Hepatocyte (in vitro differentiated cells): ENCODE measurements at regions not wholly inside any gene's neighbourhood (a gene's known extent, or its start where the extent isn't known, plus 50 kb on each side); places are given as distances from the start of the nearest gene placed in this dataset.

Experiments
- DNase-seq: peaks from one replicate; pipeline ENCODE4 v3.0.0-alpha.2; 2016; ENCODE audit warnings: low spot score
- H2AFZ ChIP-seq: fragments of 200-600 bp; sonication (generic); 2 replicates; pipeline ENCODE4 v1.6.0; 2016; ENCODE audit warnings: antibody characterized with exemption, mild to moderate bottlenecking
- H3K27ac ChIP-seq: fragments of 200-600 bp; sonication (generic); 2 replicates; pipeline ENCODE4 v1.5.1; 2016; ENCODE audit warnings: mild to moderate bottlenecking
- H3K27me3 ChIP-seq: fragments of 200-600 bp; sonication (generic); 2 replicates; pipeline ENCODE4 v1.6.1; 2016
- H3K36me3 ChIP-seq: fragments of 200-600 bp; sonication (generic); replicated peaks from 2 replicates; pipeline ENCODE4 v1.5.1; 2016; ENCODE audit warnings: low read depth; ENCODE audit not compliant: insufficient read depth
- H3K4me1 ChIP-seq: fragments of 200-600 bp; sonication (generic); 2 replicates; pipeline ENCODE4 v1.5.1; 2016; ENCODE audit warnings: mild to moderate bottlenecking, moderate library complexity; ENCODE audit not compliant: insufficient read depth
- H3K4me2 ChIP-seq: fragments of 200-600 bp; sonication (generic); 2 replicates; pipeline ENCODE4 v1.6.0; 2016
- H3K4me3 ChIP-seq: fragments of 200-600 bp; sonication (generic); 2 replicates; pipeline ENCODE4 v1.5.1; 2016; ENCODE audit warnings: mild to moderate bottlenecking
- H3K79me2 ChIP-seq: fragments of 200-600 bp; sonication (generic); 2 replicates; pipeline ENCODE4 v1.6.0; 2017; ENCODE audit warnings: mild to moderate bottlenecking
- H3K9me2 ChIP-seq: fragments of 200-600 bp; sonication (generic); replicated peaks from 2 replicates; pipeline ENCODE4 v1.6.0; 2017; ENCODE audit warnings: mild to moderate bottlenecking; ENCODE audit not compliant: insufficient read depth
- H3K9me3 ChIP-seq: fragments of 200-600 bp; sonication (generic); 2 replicates; pipeline ENCODE4 v1.5.1; 2016; ENCODE audit warnings: low read depth, mild to moderate bottlenecking
- H4K20me1 ChIP-seq: fragments of 200-600 bp; sonication (generic); 2 replicates; pipeline ENCODE4 v1.6.0; 2016; ENCODE audit warnings: mild to moderate bottlenecking; ENCODE audit not compliant: insufficient read depth, poor library complexity, severe bottlenecking
- CTCF ChIP-seq: fragments of 200-600 bp; sonication (generic); IDR thresholded peaks from 2 replicates; pipeline ENCODE4 v1.5.1; 2016; ENCODE audit warnings: antibody characterized with exemption, mild to moderate bottlenecking; ENCODE audit not compliant: poor library complexity
- EZH2 ChIP-seq: fragments of 200-600 bp; sonication (generic); IDR thresholded peaks from 2 replicates; pipeline ENCODE4 v1.6.1; 2016; ENCODE audit warnings: antibody characterized with exemption, mild to moderate bottlenecking, borderline replicate concordance
- EZH2phosphoT487 ChIP-seq: fragments of 200-600 bp; sonication (generic); IDR thresholded peaks from one replicate; pipeline ENCODE4 v1.6.1; 2018; ENCODE audit warnings: antibody characterized with exemption, mild to moderate bottlenecking, low read depth, moderate library complexity; ENCODE audit not compliant: unreplicated experiment, severe bottlenecking
- WGBS: methylation state at CpG from one replicate; pipeline ENCODE4 v1.1.6; 2016; ENCODE audit warnings: low lambda C conversion rate; ENCODE audit errors: missing lambda C conversion rate; 5-methylcytosine and 5-hydroxymethylcytosine counted together

- no peaks in the 10 kb centered on the region for H3K4me1 ChIP-seq
- H3K9me3 ChIP-seq = no peaks in the 10 kb centered on the region
- TF ChIP-seq CTCF (no peak), EZH2 (no peak), EZH2phosphoT487 (no peak)
- no peak for DNase-seq
- 95% methylated on average over 2 of the region's 2 CpGs for WGBS
- no peaks in the 10 kb centered on the region for H3K36me3 ChIP-seq
- no peak overlapping the region for H3K27ac ChIP-seq
- no peaks in the 10 kb centered on the region for H3K27me3 ChIP-seq
- no peak overlapping the region for H3K4me2 ChIP-seq
- no peak overlapping the region for H2AFZ ChIP-seq
- H4K20me1 ChIP-seq = no peaks in the 10 kb centered on the region
- H3K9me2 ChIP-seq = no peaks in the 10 kb centered on the region
- H3K4me3 ChIP-seq = no peak overlapping the region
- H3K79me2 ChIP-seq = no peaks in the 10 kb centered on the region
Measured at GRCh38 chr6:105639124-105639523, 236.2 kb upstream of the PREP start.

GRCh38 chr6:105633814-105634213, 230.9 kb upstream of the PREP start:
- TF ChIP-seq EZH2 (no peak), CTCF (no peak), EZH2phosphoT487 (no peak)
- Histone ChIP-seq H3K4me2 (no peak overlapping the region), H3K27ac (no peak overlapping the region), H2AFZ (no peak overlapping the region), H3K4me1 (no peaks in the 10 kb centered on the region), H3K4me3 (no peak overlapping the region), H3K36me3 (no peaks in the 10 kb centered on the region), H3K9me2 (no peaks in the 10 kb centered on the region), H3K79me2 (no peaks in the 10 kb centered on the region), H3K9me3 (no peaks in the 10 kb centered on the region), H3K27me3 (no peaks in the 10 kb centered on the region), H4K20me1 (no peaks in the 10 kb centered on the region)
- DNase-seq = no peak

GRCh38 chr6:105628156-105628860, 225.4 kb upstream of the PREP start:
- Histone ChIP-seq H4K20me1 (no peaks in the 10 kb centered on the region), H3K4me3 (no peak overlapping the region), H3K27ac (no peak overlapping the region), H3K27me3 (no peaks in the 10 kb centered on the region), H3K4me1 (peaks cover 9% of the 10 kb centered on the region), H3K79me2 (no peaks in the 10 kb centered on the region), H3K9me3 (no peaks in the 10 kb centered on the region), H3K36me3 (no peaks in the 10 kb centered on the region), H3K4me2 (no peak overlapping the region), H2AFZ (no peak overlapping the region), H3K9me2 (no peaks in the 10 kb centered on the region)
- TF ChIP-seq CTCF = no peak
- no peak for TF ChIP-seq EZH2
- no peak for TF ChIP-seq EZH2phosphoT487
- 80% methylated on average over 7 of the region's 7 CpGs for WGBS
- no peak for DNase-seq
